Keratinocyte (primary cell): ENCODE measurements at regions not wholly inside any gene's neighbourhood (a gene's known extent, or its start where the extent isn't known, plus 50 kb on each side); places are given as distances from the start of the nearest gene placed in this dataset.

Experiments used
- CTCF ChIP-seq, 3 experiments: IDR thresholded peaks in 1 of 3; conservative IDR thresholded peaks in 1 of 3; optimal IDR thresholded peaks in 1 of 3; 2 replicates in 2 of 3; 3 replicates in 1 of 3; pipeline versions ENCODE3 to v1.5.1; 2011; ENCODE audit warnings: low read length in 3 of 3, mild to moderate bottlenecking in 3 of 3, moderate library complexity in 2 of 3, control low read depth in 1 of 3, inconsistent platforms in 1 of 3; ENCODE audit not compliant: insufficient read depth in 2 of 3; ENCODE audit errors: extremely low read depth in 1 of 3
- EZH2 ChIP-seq: IDR thresholded peaks from one replicate; pipeline ENCODE4 v1.6.1; 2012; ENCODE audit warnings: inconsistent platforms, mild to moderate bottlenecking, low read length, moderate library complexity

- TF ChIP-seq CTCF (optimal IDR thresholded peaks at IDR 0.05 in 1 of 3, IDR thresholded peaks at IDR 0.05 in 1 of 3, conservative IDR thresholded peaks at IDR 0.05 in 1 of 3; ENCODE audit: extremely low read depth in 1 of 3, insufficient read depth in 2 of 3, low read length in 3 of 3) (no peak), EZH2 (no peak)
Measured at GRCh38 chr11:112777283-112777751, 183.9 kb upstream of the NCAM1 start.
